HepG2 (cell line): ENCODE measurements at regions not wholly inside any gene's neighbourhood (a gene's known extent, or its start where the extent isn't known, plus 50 kb on each side); places are given as distances from the start of the nearest gene placed in this dataset.

Experiments used
- ARHGAP35 ChIP-seq: sonication (generic); formaldehyde crosslinking; IDR thresholded peaks from 2 replicates; pipeline ENCODE4 v1.9.0; 2022; ENCODE audit warnings: mild to moderate bottlenecking, inconsistent platforms, moderate library complexity, missing genetic modification reagents, borderline replicate concordance
- ARNT2 ChIP-seq: sonication (generic); formaldehyde crosslinking; IDR thresholded peaks from 2 replicates; pipeline ENCODE4 v1.8.0; 2022; ENCODE audit warnings: mild to moderate bottlenecking, low read depth, missing genetic modification reagents, moderate library complexity
- ATM ChIP-seq: fragments of 450-650 bp; IDR thresholded peaks from 2 replicates; pipeline ENCODE4 v1.7.1; 2017; ENCODE audit warnings: mild to moderate bottlenecking, borderline replicate concordance
- FOSL2 ChIP-seq: sonication (generic); formaldehyde crosslinking; IDR thresholded peaks from 2 replicates; pipeline ENCODE4 v1.4.0; 2020; ENCODE audit warnings: missing genetic modification reagents
- ISL2 ChIP-seq: sonication (generic); formaldehyde crosslinking; IDR thresholded peaks from 2 replicates; pipeline ENCODE4 v1.5.0; 2020; ENCODE audit warnings: missing genetic modification reagents
- JUND ChIP-seq: sonication (generic); formaldehyde crosslinking; IDR thresholded peaks from 2 replicates; pipeline ENCODE4 v1.8.0; 2022; ENCODE audit warnings: mild to moderate bottlenecking, missing genetic modification reagents
- MED8 ChIP-seq: sonication (generic); formaldehyde crosslinking; IDR thresholded peaks from 2 replicates; pipeline ENCODE4 v1.8.1; 2023; ENCODE audit warnings: mild to moderate bottlenecking, missing genetic modification reagents; ENCODE audit not compliant: insufficient replicate concordance
- NFATC3 ChIP-seq: sonication (generic); formaldehyde crosslinking; IDR thresholded peaks from 2 replicates; pipeline ENCODE4 v1.5.1; 2020; ENCODE audit warnings: mild to moderate bottlenecking, missing genetic modification reagents
- ONECUT2 ChIP-seq: sonication (generic); formaldehyde crosslinking; IDR thresholded peaks from 2 replicates; pipeline ENCODE4 v1.4.0; 2020; ENCODE audit warnings: missing genetic modification reagents
- PCBP1 ChIP-seq: fragments of 200-400 bp; formaldehyde crosslinking; IDR thresholded peaks from 2 replicates; pipeline ENCODE4 v1.6.1; 2017; ENCODE audit warnings: mild to moderate bottlenecking, low read depth, low read length, borderline replicate concordance
- REPIN1 ChIP-seq: sonication (generic); formaldehyde crosslinking; IDR thresholded peaks from 2 replicates; pipeline ENCODE4 v1.8.0; 2022; ENCODE audit warnings: missing genetic modification reagents, low read depth, mild to moderate bottlenecking, borderline replicate concordance
- RERE ChIP-seq: IDR thresholded peaks from 2 replicates; pipeline ENCODE4 v1.6.1; 2016; ENCODE audit warnings: low read depth, missing genetic modification reagents, missing compliant biosample characterization
- RNF219 ChIP-seq: sonication (generic); formaldehyde crosslinking; IDR thresholded peaks from 2 replicates; pipeline ENCODE4 v1.5.0; 2020; ENCODE audit warnings: mild to moderate bottlenecking, missing genetic modification reagents
- SIX1 ChIP-seq: sonication (generic); formaldehyde crosslinking; IDR thresholded peaks from 2 replicates; pipeline ENCODE4 v1.4.0; 2020; ENCODE audit warnings: missing genetic modification reagents, borderline replicate concordance
- SMAD1 ChIP-seq: sonication (generic); formaldehyde crosslinking; IDR thresholded peaks from 2 replicates; pipeline ENCODE4 v1.4.0; 2020; ENCODE audit warnings: missing genetic modification reagents, low read depth, mild to moderate bottlenecking, borderline replicate concordance
- ZMYM4 ChIP-seq: sonication (generic); formaldehyde crosslinking; IDR thresholded peaks from 2 replicates; pipeline ENCODE4 v1.8.1; 2023; ENCODE audit warnings: mild to moderate bottlenecking, missing genetic modification reagents
- ZNF24 ChIP-seq: fragments of 450-650 bp; IDR thresholded peaks from 2 replicates; pipeline ENCODE4 v1.6.1; 2017; ENCODE audit warnings: antibody characterized with exemption, mild to moderate bottlenecking
- ZNF280D ChIP-seq: sonication (generic); formaldehyde crosslinking; IDR thresholded peaks from 2 replicates; pipeline ENCODE4 v1.5.1; 2020; ENCODE audit warnings: mild to moderate bottlenecking, missing genetic modification reagents
- ZNF549 ChIP-seq: sonication (generic); formaldehyde crosslinking; IDR thresholded peaks from 2 replicates; pipeline ENCODE4 v1.5.0; 2020; ENCODE audit warnings: missing genetic modification reagents
- ZNF550 ChIP-seq: sonication (generic); formaldehyde crosslinking; IDR thresholded peaks from 2 replicates; pipeline ENCODE4 v1.4.0; 2020; ENCODE audit warnings: mild to moderate bottlenecking, missing genetic modification reagents, borderline replicate concordance

- peak; percentile 93 for TF ChIP-seq RERE (CRISPR knock-in tag)
- peak; percentile 24; the same call in 1 of the 2 replicates for TF ChIP-seq ONECUT2 (CRISPR knock-in tag)
- TF ChIP-seq REPIN1 (CRISPR knock-in tag), result peak; percentile 92
- peak; percentile 85 for TF ChIP-seq SIX1 (CRISPR knock-in tag)
- no peak for TF ChIP-seq ZNF549
- TF ChIP-seq ZNF280D (CRISPR knock-in tag), result 0 out of 2 replicates have a peak, but pooled peaks have one; percentile 61
- TF ChIP-seq MED8 (CRISPR knock-in tag), result no peak
- peak; percentile 49 for TF ChIP-seq JUND (CRISPR knock-in tag)
- no peak for TF ChIP-seq ARHGAP35 (CRISPR knock-in tag)
- TF ChIP-seq ISL2 (CRISPR knock-in tag), result peak; percentile 88
- no peak for TF ChIP-seq ATM
- TF ChIP-seq ZMYM4 (CRISPR knock-in tag), result peak; percentile 86
- no peak for TF ChIP-seq NFATC3 (CRISPR knock-in tag)
- no peak for TF ChIP-seq RNF219 (CRISPR knock-in tag)
- no peak for TF ChIP-seq ZNF24
- TF ChIP-seq PCBP1, result no peak
- no peak for TF ChIP-seq ZNF550 (CRISPR knock-in tag)
- no peak for TF ChIP-seq SMAD1
- no peak for TF ChIP-seq ARNT2 (CRISPR knock-in tag)
- TF ChIP-seq FOSL2 (CRISPR knock-in tag), result peak; percentile 90
These were observed 677.8 kb downstream of the TSN start (continued) for GRCh38 chr2:122433123-122433754.
